A673 (cell line): ENCODE measurements at regions not wholly inside any gene's neighbourhood (a gene's known extent, or its start where the extent isn't known, plus 50 kb on each side); places are given as distances from the start of the nearest gene placed in this dataset.

Experiments used
- BruUV-seq: library from RNA; stranded (reverse); fragments of 400-500 nt; replicated peaks from 2 replicates; lab custom pipeline; 2021; lab: Mats Ljungman, UMichigan
- CTCF ChIA-PET: fragments of 300-600 bp; sonication (Branson Sonifier 250); formaldehyde crosslinking; loops from one replicate; lab custom pipeline; 2022; ENCODE audit warnings: antibody characterized with exemption; lab: Charles Lee
- POLR2A ChIA-PET: fragments of 300-600 bp; sonication (Branson Sonifier 250); formaldehyde crosslinking; loops from one replicate; lab custom pipeline; 2022; ENCODE audit warnings: antibody characterized with exemption; ENCODE audit not compliant: low non-redundant PET; lab: Charles Lee
- DNase-seq: peaks from one replicate; pipeline ENCODE4 v3.0.0-alpha.2; 2015; ENCODE audit warnings: low spot score
- H3K27ac ChIP-seq: fragments of 200-600 bp; sonication (generic); 2 replicates; pipeline ENCODE4 v1.5.1; 2016; ENCODE audit warnings: mixed run types, low read depth, mild to moderate bottlenecking, mixed read lengths, antibody characterized with exemption, low read length; ENCODE audit not compliant: poor library complexity, severe bottlenecking
- H3K27me3 ChIP-seq: fragments of 200-600 bp; sonication (generic); replicated peaks from 2 replicates; pipeline ENCODE4 v1.6.1; 2017; ENCODE audit warnings: mixed run types, low read depth, mild to moderate bottlenecking, mixed read lengths, antibody characterized with exemption, low read length; ENCODE audit not compliant: insufficient read depth, poor library complexity
- H3K36me3 ChIP-seq: fragments of 200-600 bp; sonication (generic); 2 replicates; pipeline ENCODE4 v1.6.1; 2016; ENCODE audit warnings: mixed run types, mild to moderate bottlenecking, mixed read lengths, antibody characterized with exemption, low read length; ENCODE audit not compliant: insufficient read depth, poor library complexity, severe bottlenecking
- H3K4me1 ChIP-seq: fragments of 200-600 bp; sonication (generic); 2 replicates; pipeline ENCODE4 v1.6.1; 2017; ENCODE audit warnings: mixed run types, mild to moderate bottlenecking, mixed read lengths, antibody characterized with exemption, low read length; ENCODE audit not compliant: insufficient read depth, poor library complexity, severe bottlenecking
- H3K4me3 ChIP-seq: fragments of 200-600 bp; sonication (generic); 2 replicates; pipeline ENCODE4 v1.5.1; 2016; ENCODE audit warnings: low read depth, mixed run types, mild to moderate bottlenecking, mixed read lengths, low read length; ENCODE audit not compliant: poor library complexity, severe bottlenecking
- H3K9me3 ChIP-seq: fragments of 200-600 bp; sonication (generic); 2 replicates; pipeline ENCODE4 v1.6.1; 2016; ENCODE audit warnings: mixed run types, low read depth, mild to moderate bottlenecking, mixed read lengths, antibody characterized with exemption, low read length; ENCODE audit not compliant: poor library complexity, severe bottlenecking
- EZH2 ChIP-seq: fragments of 200-600 bp; sonication (generic); IDR thresholded peaks from 2 replicates; pipeline ENCODE4 v1.6.1; 2017; ENCODE audit warnings: borderline replicate concordance, low read depth, mild to moderate bottlenecking, mixed read lengths, antibody characterized with exemption, low read length; ENCODE audit not compliant: poor library complexity, severe bottlenecking
- intact Hi-C: fragments of 100-400 bp; cut with micrococcal nuclease; formaldehyde crosslinking; loops from one replicate; pipeline ENCODE4 v1.10.0; 2022; ENCODE audit not compliant: unreplicated experiment
- TF ChIP-seq, protein P1 (sequence below): fragments of 300-800, 200-600 bp; sonication (generic); conservative IDR thresholded peaks from 2 replicates; pipeline ENCODE4 v1.5.1; 2017; ENCODE audit warnings: low read depth, mild to moderate bottlenecking, antibody characterized with exemption, low read length, moderate library complexity, mixed read lengths

DNA sequence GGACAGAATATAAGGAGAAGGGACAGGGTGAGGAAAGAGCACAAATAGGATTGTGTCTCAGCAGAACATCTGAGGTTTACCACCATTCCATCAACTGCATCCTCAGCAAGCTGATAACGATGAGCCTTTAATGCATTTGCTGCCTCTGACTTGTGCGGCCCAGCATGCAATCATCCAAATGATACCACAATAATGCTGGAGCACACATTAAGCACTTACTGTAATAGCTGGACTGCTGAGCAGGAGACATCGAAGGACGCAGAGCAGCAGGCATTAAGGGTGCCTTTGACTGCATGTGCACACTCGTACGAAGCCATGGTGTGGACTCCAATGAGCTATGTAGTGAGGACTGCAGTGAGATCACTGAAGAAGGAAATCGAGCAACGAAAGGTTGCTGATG lies 469.4 kb downstream of the FOXO1 start:
- H3K4me1 ChIP-seq: no peaks in the 10 kb centered on the region
- no peak for DNase-seq
- CTCF ChIA-PET: no interaction called here
- H3K4me3 ChIP-seq: no peak overlapping the region
- no peaks in the 10 kb centered on the region for H3K36me3 ChIP-seq
- BruUV-seq: no TSS peak
- no peaks in the 10 kb centered on the region for H3K9me3 ChIP-seq
- POLR2A ChIA-PET: no interaction called here
- intact Hi-C loops: no loop called here
- H3K27me3 ChIP-seq: no peaks in the 10 kb centered on the region
- H3K27ac ChIP-seq: no peak overlapping the region
- TF ChIP-seq, protein P1, sequence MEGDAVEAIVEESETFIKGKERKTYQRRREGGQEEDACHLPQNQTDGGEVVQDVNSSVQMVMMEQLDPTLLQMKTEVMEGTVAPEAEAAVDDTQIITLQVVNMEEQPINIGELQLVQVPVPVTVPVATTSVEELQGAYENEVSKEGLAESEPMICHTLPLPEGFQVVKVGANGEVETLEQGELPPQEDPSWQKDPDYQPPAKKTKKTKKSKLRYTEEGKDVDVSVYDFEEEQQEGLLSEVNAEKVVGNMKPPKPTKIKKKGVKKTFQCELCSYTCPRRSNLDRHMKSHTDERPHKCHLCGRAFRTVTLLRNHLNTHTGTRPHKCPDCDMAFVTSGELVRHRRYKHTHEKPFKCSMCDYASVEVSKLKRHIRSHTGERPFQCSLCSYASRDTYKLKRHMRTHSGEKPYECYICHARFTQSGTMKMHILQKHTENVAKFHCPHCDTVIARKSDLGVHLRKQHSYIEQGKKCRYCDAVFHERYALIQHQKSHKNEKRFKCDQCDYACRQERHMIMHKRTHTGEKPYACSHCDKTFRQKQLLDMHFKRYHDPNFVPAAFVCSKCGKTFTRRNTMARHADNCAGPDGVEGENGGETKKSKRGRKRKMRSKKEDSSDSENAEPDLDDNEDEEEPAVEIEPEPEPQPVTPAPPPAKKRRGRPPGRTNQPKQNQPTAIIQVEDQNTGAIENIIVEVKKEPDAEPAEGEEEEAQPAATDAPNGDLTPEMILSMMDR: no peak

DNA sequence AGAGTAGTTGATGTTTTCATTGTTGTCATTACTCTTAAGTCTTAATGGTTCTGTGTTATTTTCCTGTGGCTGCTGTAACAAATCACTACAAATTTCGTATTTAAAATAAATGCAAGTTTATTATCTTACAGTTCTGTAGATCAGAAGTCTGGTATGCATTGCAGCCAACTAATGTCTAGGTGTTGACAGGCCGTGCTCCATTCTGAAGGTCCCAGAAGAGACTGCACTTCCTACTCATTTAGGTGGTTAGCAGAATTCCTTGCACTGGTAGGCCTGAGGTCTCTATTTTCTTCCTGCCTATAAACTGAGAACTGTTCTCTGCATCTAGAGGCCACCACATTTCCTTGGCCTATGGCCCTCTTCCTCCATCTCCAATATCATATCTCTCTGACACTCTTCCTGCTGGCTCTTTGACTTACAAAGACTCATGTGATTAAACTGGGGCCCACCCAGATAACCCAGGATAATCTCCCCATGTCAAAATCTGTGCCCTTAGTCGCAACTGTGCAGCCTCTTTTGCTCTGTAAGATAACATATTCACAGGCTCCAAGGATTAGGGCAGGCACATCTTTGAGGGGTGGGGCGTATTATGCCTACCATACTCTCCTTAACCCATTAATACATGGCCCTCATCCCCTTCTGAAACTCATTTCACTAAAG lies 468.4 kb downstream of the FOXO1 start:
- ChIA-PET CTCF (no interaction called here), POLR2A (no interaction called here)

DNA sequence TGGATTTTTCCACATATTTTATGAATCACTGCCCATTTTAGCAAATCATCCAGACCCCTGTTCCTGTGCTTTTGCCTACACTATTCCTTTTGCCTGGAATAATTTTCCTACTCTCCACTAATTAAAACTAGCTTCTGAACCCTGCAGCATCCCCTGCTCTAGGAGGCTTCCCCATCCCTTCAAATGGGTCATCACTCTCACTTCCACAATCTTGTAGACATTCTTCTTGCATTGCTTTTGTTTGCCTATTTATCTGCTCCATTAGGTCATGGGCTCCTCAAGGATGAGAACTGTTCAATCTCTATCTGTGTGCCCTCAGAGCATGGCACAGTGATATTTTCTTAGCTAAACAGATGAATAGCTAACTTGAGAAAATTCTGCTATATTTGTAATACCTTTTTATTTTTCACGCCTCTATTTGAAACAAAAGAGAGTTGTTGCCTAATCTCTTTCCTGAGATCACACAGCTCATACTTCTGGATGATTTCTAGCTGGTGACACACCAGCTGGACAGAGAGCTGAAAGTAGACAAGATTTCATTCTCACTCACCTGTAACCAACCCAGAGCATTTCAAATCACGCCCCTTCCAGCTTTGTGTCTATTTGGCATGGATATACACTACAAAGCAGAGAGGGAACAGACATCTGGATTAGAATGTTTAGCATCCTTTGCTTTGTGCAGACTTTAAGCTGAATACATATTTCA lies 466.0 kb downstream of the FOXO1 start:
- DNase-seq: no peak
- BruUV-seq: no TSS peak
- no peak for TF ChIP-seq EZH2
- TF ChIP-seq, protein P1: no peak
- no peaks in the 10 kb centered on the region for H3K4me1 ChIP-seq
- H3K9me3 ChIP-seq: no peaks in the 10 kb centered on the region
- H3K36me3 ChIP-seq: no peaks in the 10 kb centered on the region
- H3K4me3 ChIP-seq: no peak overlapping the region
- H3K27ac ChIP-seq: no peak overlapping the region
- POLR2A ChIA-PET: interaction anchor here (0.6 kb wide), 1 partner anchor 1328 kb away, joined by 3 read pairs; no protein-coding TSS in a partner anchor
- CTCF ChIA-PET: no interaction called here
- H3K27me3 ChIP-seq: no peaks in the 10 kb centered on the region
- intact Hi-C loops: no loop called here

More for the DNA sequence above, 468.4 kb downstream of the FOXO1 start:
- no peaks in the 10 kb centered on the region for H3K9me3 ChIP-seq
- no peak for TF ChIP-seq EZH2
- H3K4me3 ChIP-seq: no peak overlapping the region
- no peak overlapping the region for H3K27ac ChIP-seq
- no peak for DNase-seq
- H3K27me3 ChIP-seq: no peaks in the 10 kb centered on the region
- no peaks in the 10 kb centered on the region for H3K36me3 ChIP-seq
- BruUV-seq: no TSS peak
- intact Hi-C loops: no loop called here
- no peaks in the 10 kb centered on the region for H3K4me1 ChIP-seq
